WTC11 (cell line): ENCODE measurements at regions not wholly inside any gene's neighbourhood (a gene's known extent, or its start where the extent isn't known, plus 50 kb on each side); places are given as distances from the start of the nearest gene placed in this dataset.

Experiments
- ATAC-seq: fragments of 200-7000 bp; cut with Tn5 transposase; 2 replicates; pipeline ENCODE4 v1.10.0; 2021; ENCODE audit warnings: mild to moderate bottlenecking, moderate library complexity
- CTCF ChIA-PET: fragments of 300-600 bp; sonication (Branson Sonifier 250); formaldehyde crosslinking; loops from one replicate; lab custom pipeline; 2021; ENCODE audit warnings: antibody characterized with exemption; lab: Charles Lee
- POLR2A ChIA-PET: fragments of 350-600 bp; sonication (Branson Sonifier 250); formaldehyde crosslinking; loops from one replicate; lab custom pipeline; 2021; ENCODE audit warnings: antibody characterized with exemption; lab: Charles Lee
- DNase-seq: peaks from one replicate; pipeline ENCODE4 v3.0.0; 2021; ENCODE audit warnings: low spot score
- H3K27ac Mint-ChIP-seq: 2 replicates; pipeline ENCODE4 v1.8.0; 2021; ENCODE audit warnings: mixed read lengths
- H3K27me3 Mint-ChIP-seq: 2 replicates; pipeline ENCODE4 v1.8.0; 2021; ENCODE audit warnings: low read depth, mild to moderate bottlenecking, moderate library complexity, mixed read lengths
- H3K36me3 Mint-ChIP-seq: 2 replicates; pipeline ENCODE4 v1.8.0; 2021; ENCODE audit warnings: mixed read lengths
- H3K4me1 Mint-ChIP-seq: 2 replicates; pipeline ENCODE4 v1.8.0; 2022; ENCODE audit warnings: mixed read lengths
- H3K4me3 Mint-ChIP-seq: 2 replicates; pipeline ENCODE4 v1.8.0; 2021; ENCODE audit warnings: mild to moderate bottlenecking, moderate library complexity, mixed read lengths
- H3K9me3 Mint-ChIP-seq: 2 replicates; pipeline ENCODE4 v1.8.0; 2021; ENCODE audit warnings: mixed read lengths
- ATF2 ChIP-seq: sonication (generic); formaldehyde crosslinking; IDR thresholded peaks from 2 replicates; pipeline ENCODE4 v1.8.1; 2022; ENCODE audit warnings: low read depth, missing genetic modification reagents, borderline replicate concordance
- CBFB ChIP-seq: sonication (generic); formaldehyde crosslinking; IDR thresholded peaks from 2 replicates; pipeline ENCODE4 v1.8.1; 2022; ENCODE audit warnings: mild to moderate bottlenecking, low read depth, missing genetic modification reagents
- CDX4 ChIP-seq: fragments of 250-450 bp; sonication (Bioruptor Pico); IDR thresholded peaks from 2 replicates; pipeline ENCODE4 v1.9.0; 2021; ENCODE audit warnings: moderate library complexity, mild to moderate bottlenecking, inconsistent platforms, borderline replicate concordance
- EMX1 ChIP-seq: fragments of 250-450 bp; sonication (Bioruptor Pico); IDR thresholded peaks from 2 replicates; pipeline ENCODE4 v1.8.0; 2021; ENCODE audit warnings: mild to moderate bottlenecking
- ETV6 ChIP-seq: sonication (generic); formaldehyde crosslinking; IDR thresholded peaks from 2 replicates; pipeline ENCODE4 v1.8.1; 2022; ENCODE audit warnings: mild to moderate bottlenecking, missing genetic modification reagents
- FOXP4 ChIP-seq: sonication (generic); formaldehyde crosslinking; IDR thresholded peaks from 2 replicates; pipeline ENCODE4 v1.8.0; 2022; ENCODE audit warnings: mild to moderate bottlenecking, missing genetic modification reagents
- GABPB1 ChIP-seq: sonication (generic); formaldehyde crosslinking; IDR thresholded peaks from 2 replicates; pipeline ENCODE4 v1.8.1; 2023; ENCODE audit warnings: mild to moderate bottlenecking, missing genetic modification reagents
- JUN ChIP-seq: sonication (generic); formaldehyde crosslinking; IDR thresholded peaks from 2 replicates; pipeline ENCODE4 v1.8.0; 2023; ENCODE audit warnings: mild to moderate bottlenecking, missing genetic modification reagents
- NFYB ChIP-seq: sonication (generic); formaldehyde crosslinking; conservative IDR thresholded peaks from 2 replicates; pipeline ENCODE4 v1.8.0; 2022; ENCODE audit warnings: low read depth, missing genetic modification reagents
- PRDM15 ChIP-seq: sonication (generic); formaldehyde crosslinking; IDR thresholded peaks from 2 replicates; pipeline ENCODE4 v1.8.0; 2022; ENCODE audit warnings: missing genetic modification reagents
- PRRX2 ChIP-seq: fragments of 250-450 bp; sonication (Bioruptor Pico); IDR thresholded peaks from 2 replicates; pipeline ENCODE4 v1.8.0; 2021; ENCODE audit warnings: mild to moderate bottlenecking
- SMAD4 ChIP-seq: sonication (generic); formaldehyde crosslinking; IDR thresholded peaks from 2 replicates; pipeline ENCODE4 v1.8.0; 2022; ENCODE audit warnings: mild to moderate bottlenecking, missing genetic modification reagents
- SP1 ChIP-seq: sonication (generic); formaldehyde crosslinking; conservative IDR thresholded peaks from 2 replicates; pipeline ENCODE4 v1.8.1; 2022; ENCODE audit warnings: missing genetic modification reagents
- TEAD1 ChIP-seq: sonication (generic); formaldehyde crosslinking; IDR thresholded peaks from 2 replicates; pipeline ENCODE4 v1.8.0; 2022; ENCODE audit warnings: mild to moderate bottlenecking, missing genetic modification reagents
- ZMAT4 ChIP-seq: fragments of 250-450 bp; sonication (Bioruptor Pico); IDR thresholded peaks from 2 replicates; pipeline ENCODE4 v1.9.0; 2021; ENCODE audit warnings: mild to moderate bottlenecking
- ZNF281 ChIP-seq: sonication (generic); formaldehyde crosslinking; IDR thresholded peaks from 2 replicates; pipeline ENCODE4 v1.8.0; 2023; ENCODE audit warnings: mild to moderate bottlenecking, missing genetic modification reagents
- ZNF416 ChIP-seq: fragments of 250-450 bp; sonication (Bioruptor Pico); IDR thresholded peaks from 2 replicates; pipeline ENCODE4 v1.9.0; 2021; ENCODE audit warnings: mild to moderate bottlenecking, inconsistent platforms
- ZNF425 ChIP-seq: fragments of 250-450 bp; sonication (Bioruptor Pico); conservative IDR thresholded peaks from 2 replicates; pipeline ENCODE4 v1.9.0; 2021; ENCODE audit warnings: mild to moderate bottlenecking
- ZNF512 ChIP-seq: sonication (generic); formaldehyde crosslinking; IDR thresholded peaks from 2 replicates; pipeline ENCODE4 v1.8.1; 2022; ENCODE audit warnings: missing genetic modification reagents, borderline replicate concordance

GRCh38 chr2:167733747-167734146, 513.6 kb downstream of the STK39 start:
- no peak overlapping the region for H3K27ac Mint-ChIP-seq
- no peaks in the 10 kb centered on the region for H3K27me3 Mint-ChIP-seq
- no peaks in the 10 kb centered on the region for H3K9me3 Mint-ChIP-seq
- H3K36me3 Mint-ChIP-seq: no peaks in the 10 kb centered on the region
- POLR2A ChIA-PET: no interaction called here
- no peak for ATAC-seq
- peaks cover 37% of the 10 kb centered on the region for H3K4me1 Mint-ChIP-seq
- no peak for TF ChIP-seq NFYB (CRISPR knock-in tag)
- TF ChIP-seq ATF2 (CRISPR knock-in tag): no peak
- 0 out of 2 replicates have a peak, but pooled peaks have one; percentile 22 for TF ChIP-seq GABPB1 (CRISPR knock-in tag)
- no peak for TF ChIP-seq FOXP4 (CRISPR knock-in tag)
- TF ChIP-seq ZNF425 (CRISPR knock-in tag): no peak
- no peak for TF ChIP-seq CBFB (CRISPR knock-in tag)
- TF ChIP-seq, all 79 proteins: peak for 1
- H3K4me3 Mint-ChIP-seq: no peak overlapping the region
- no peak for DNase-seq
- CTCF ChIA-PET: no interaction called here

- no peaks in the 10 kb centered on the region for H3K9me3 Mint-ChIP-seq
- no peaks in the 10 kb centered on the region for H3K27me3 Mint-ChIP-seq
- no peaks in the 10 kb centered on the region for H3K36me3 Mint-ChIP-seq
- peak; percentile 48 for ATAC-seq
- peaks cover 37% of the 10 kb centered on the region for H3K4me1 Mint-ChIP-seq
- H3K4me3 Mint-ChIP-seq: no peak overlapping the region
- ChIA-PET CTCF (no interaction called here), POLR2A (no interaction called here)
- peak overlapping the region; percentile 38; the same call in 1 of the 2 replicates for H3K27ac Mint-ChIP-seq
- no peak for DNase-seq
- TF ChIP-seq EMX1 (CRISPR knock-in tag) (no peak), ZMAT4 (no peak), JUN (no peak), GABPB1 (CRISPR knock-in tag) (no peak), ZNF281 (CRISPR knock-in tag) (no peak), ETV6 (no peak), ZNF512 (CRISPR knock-in tag) (no peak), CDX4 (CRISPR knock-in tag) (no peak), SP1 (no peak), ZNF416 (CRISPR knock-in tag) (no peak), PRRX2 (CRISPR knock-in tag) (no peak), PRDM15 (no peak), SMAD4 (CRISPR knock-in tag) (no peak), TEAD1 (no peak)
These were observed 515.1 kb downstream of the STK39 start for GRCh38 chr2:167732326-167732725.
